Spleen (tissue), 11 donors: ENCODE measurements at regions not wholly inside any gene's neighbourhood (a gene's known extent, or its start where the extent isn't known, plus 50 kb on each side); places are given as distances from the start of the nearest gene placed in this dataset.

ENCODE experiments used
- DNase-seq: peaks from one replicate; pipeline ENCODE4 v3.0.0-alpha.2; 2020
- H3K27ac ChIP-seq, 8 donors: fragments of 200-600 bp; sonication (generic) in 7 of 8; 1 replicate in 4 of 8; 2 replicates in 4 of 8; pipeline versions ENCODE4 v1.5.0 to v1.8.0; 2016 to 2021; ENCODE audit warnings: inconsistent platforms in 4 of 8, mild to moderate bottlenecking in 4 of 8, moderate library complexity in 1 of 8
- H3K27me3 ChIP-seq, 7 donors: fragments of 200-600 bp; sonication (generic) in 6 of 7; replicated peaks in 1 of 7; 1 replicate in 4 of 7; 2 replicates in 3 of 7; pipeline versions ENCODE4 v1.5.0 to v1.8.0; 2016 to 2021; ENCODE audit warnings: inconsistent platforms in 3 of 7, mild to moderate bottlenecking in 1 of 7
- H3K36me3 ChIP-seq, 6 donors: fragments of 200-600 bp; sonication (generic) in 5 of 6; 1 replicate in 4 of 6; 2 replicates in 2 of 6; pipeline versions ENCODE4 v1.5.0 to v1.8.0; 2016 to 2021; ENCODE audit warnings: inconsistent platforms in 2 of 6
- H3K4me1 ChIP-seq, 6 donors: fragments of 200-600 bp; sonication (generic) in 5 of 6; 1 replicate in 3 of 6; 2 replicates in 3 of 6; pipeline versions ENCODE4 v1.5.0 to v1.8.0; 2016 to 2021; ENCODE audit warnings: inconsistent platforms in 3 of 6
- H3K4me3 ChIP-seq, 8 donors: fragments of 200-600 bp; sonication (generic) in 7 of 8; 1 replicate in 4 of 8; 2 replicates in 4 of 8; pipeline versions ENCODE4 v1.5.0 to v1.8.0; 2016 to 2021; ENCODE audit warnings: inconsistent platforms in 4 of 8, mild to moderate bottlenecking in 4 of 8, moderate library complexity in 2 of 8
- H3K9me3 ChIP-seq, 8 donors: fragments of 200-600 bp; sonication (generic) in 7 of 8; 1 replicate in 4 of 8; 2 replicates in 4 of 8; pipeline versions ENCODE4 v1.5.0 to v1.8.0; 2016 to 2021; ENCODE audit warnings: inconsistent platforms in 4 of 8
- POLR2A ChIP-seq, 3 donors: fragments of 450-650 bp; IDR thresholded peaks; one replicate each; pipeline ENCODE4 v1.5.1; 2017; ENCODE audit warnings: antibody characterized with exemption in 3 of 3, mild to moderate bottlenecking in 1 of 3
- POLR2AphosphoS5 ChIP-seq, 3 donors: sonication (generic); formaldehyde crosslinking; IDR thresholded peaks; one replicate each; pipeline ENCODE4 v1.5.1; 2017; ENCODE audit warnings: antibody characterized with exemption in 3 of 3
- WGBS, 5 donors: extraction: QIAGEN DNeasy Blood & Tissue Kit in 3 of 5; methylation state at CpG; one replicate each; pipeline versions ENCODE4 v1.1.5 to v1.1.7; 2013 to 2018; 5-methylcytosine and 5-hydroxymethylcytosine counted together
- intact Hi-C: fragments of 100-400 bp; cut with DNase I; formaldehyde crosslinking; loops from one replicate; pipeline ENCODE4 v1.15.0; 2023; ENCODE audit warnings: low total_unique reads
- TF ChIP-seq, protein P1 (sequence below), 11 experiments: fragments of 200-600 bp in 7 of 11; fragments of 450-650 bp in 4 of 11; sonication (generic) in 4 of 11; IDR thresholded peaks in 8 of 11; conservative IDR thresholded peaks in 3 of 11; 1 replicate in 7 of 11; 2 replicates in 4 of 11; pipeline versions ENCODE4 v1.4.0 to v1.8.0; 2016 to 2021; ENCODE audit warnings: antibody characterized with exemption in 11 of 11, inconsistent platforms in 4 of 11, mild to moderate bottlenecking in 1 of 11
- donor health status: healthy with polysubstance abuse.
- donor health status: DM: no; HTN: no; CAD: no; lungs with moderate emphysema.
- donor health status: DM: no; HTN: no; CAD: no.
- donor health status: Bipolar disorder and iron deficiency.
- donor health status: healthy.
- donor health status: DM: no; HTN: no; CAD: no.
- donor health status: DM: yes; HTN: yes; CAD: no.

DNA sequence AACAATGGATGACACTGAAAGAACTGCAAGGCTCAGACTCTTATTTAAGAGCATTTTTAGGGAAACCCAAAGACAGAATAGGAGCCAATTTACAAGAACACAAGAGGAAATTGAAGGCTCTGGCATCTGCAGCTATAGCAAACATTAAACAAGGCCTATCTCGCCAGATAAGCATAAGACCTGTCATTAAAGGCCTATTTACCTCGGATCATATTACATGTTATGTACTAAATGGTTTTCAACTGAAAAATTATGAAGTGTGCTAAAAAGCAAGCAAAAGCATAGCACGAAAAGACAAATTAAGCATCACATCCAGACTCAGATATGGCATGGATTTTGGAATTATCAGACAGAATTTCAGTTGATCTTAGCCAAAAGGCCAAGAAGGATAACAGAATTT is 617.1 kb downstream of the SQOR start:
- Histone ChIP-seq H3K27me3 (no peaks in the 10 kb centered on the region), H3K36me3 (no peaks in the 10 kb centered on the region), H3K27ac (no peak overlapping the region), H3K4me1 (no peaks in the 10 kb centered on the region), H3K4me3 (no peak overlapping the region), H3K9me3 (no peaks in the 10 kb centered on the region)
- DNase-seq: no peak
- TF ChIP-seq, protein P1, sequence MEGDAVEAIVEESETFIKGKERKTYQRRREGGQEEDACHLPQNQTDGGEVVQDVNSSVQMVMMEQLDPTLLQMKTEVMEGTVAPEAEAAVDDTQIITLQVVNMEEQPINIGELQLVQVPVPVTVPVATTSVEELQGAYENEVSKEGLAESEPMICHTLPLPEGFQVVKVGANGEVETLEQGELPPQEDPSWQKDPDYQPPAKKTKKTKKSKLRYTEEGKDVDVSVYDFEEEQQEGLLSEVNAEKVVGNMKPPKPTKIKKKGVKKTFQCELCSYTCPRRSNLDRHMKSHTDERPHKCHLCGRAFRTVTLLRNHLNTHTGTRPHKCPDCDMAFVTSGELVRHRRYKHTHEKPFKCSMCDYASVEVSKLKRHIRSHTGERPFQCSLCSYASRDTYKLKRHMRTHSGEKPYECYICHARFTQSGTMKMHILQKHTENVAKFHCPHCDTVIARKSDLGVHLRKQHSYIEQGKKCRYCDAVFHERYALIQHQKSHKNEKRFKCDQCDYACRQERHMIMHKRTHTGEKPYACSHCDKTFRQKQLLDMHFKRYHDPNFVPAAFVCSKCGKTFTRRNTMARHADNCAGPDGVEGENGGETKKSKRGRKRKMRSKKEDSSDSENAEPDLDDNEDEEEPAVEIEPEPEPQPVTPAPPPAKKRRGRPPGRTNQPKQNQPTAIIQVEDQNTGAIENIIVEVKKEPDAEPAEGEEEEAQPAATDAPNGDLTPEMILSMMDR (IDR thresholded peaks at IDR 0.05 in 8 of 11, conservative IDR thresholded peaks at IDR 0.05 in 3 of 11): no peak
- TF ChIP-seq POLR2A (IDR thresholded peaks at IDR 0.05): no peak
- TF ChIP-seq POLR2AphosphoS5 (IDR thresholded peaks at IDR 0.05): no peak
- intact Hi-C loops: no loop called here
- 67 to 87% (median 75%) methylated on average over 3 of the region's 3 CpGs for WGBS, 5 donors

DNA sequence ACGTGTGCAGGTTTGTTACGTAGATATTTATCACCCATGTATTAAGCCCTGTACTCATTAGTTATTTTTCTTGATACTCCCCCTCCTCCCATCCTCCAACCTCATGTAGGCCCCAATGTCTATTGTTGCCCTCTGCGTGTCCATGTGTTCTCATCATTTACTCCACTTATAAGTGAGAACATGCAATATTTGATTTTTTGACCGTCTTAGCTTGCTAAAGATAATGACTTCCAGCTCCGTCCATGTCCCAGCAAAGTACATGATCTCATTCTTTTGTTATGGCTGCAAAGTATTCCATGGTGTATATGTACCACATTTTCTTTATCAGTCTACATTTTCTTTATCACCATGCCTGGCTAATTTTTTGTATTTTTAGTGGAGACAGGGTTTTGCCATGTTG is 623.2 kb downstream of the SQOR start:
- TF ChIP-seq, protein P1 (IDR thresholded peaks at IDR 0.05 in 8 of 11, conservative IDR thresholded peaks at IDR 0.05 in 3 of 11): no peak
- TF ChIP-seq POLR2AphosphoS5 (IDR thresholded peaks at IDR 0.05): no peak
- no peak for TF ChIP-seq POLR2A (IDR thresholded peaks at IDR 0.05)
- Histone ChIP-seq H3K36me3 (no peaks in the 10 kb centered on the region), H3K9me3 (peaks cover 0 to 31% (median 4%) of the 10 kb centered on the region in 8 donors), H3K4me3 (no peak overlapping the region), H3K4me1 (no peaks in the 10 kb centered on the region), H3K27me3 (no peaks in the 10 kb centered on the region), H3K27ac (no peak overlapping the region)
- intact Hi-C loops: no loop called here
- DNase-seq: no peak
- 79 to 89% (median 85%) methylated on average over 5 of the region's 5 CpGs for WGBS, 5 donors

DNA sequence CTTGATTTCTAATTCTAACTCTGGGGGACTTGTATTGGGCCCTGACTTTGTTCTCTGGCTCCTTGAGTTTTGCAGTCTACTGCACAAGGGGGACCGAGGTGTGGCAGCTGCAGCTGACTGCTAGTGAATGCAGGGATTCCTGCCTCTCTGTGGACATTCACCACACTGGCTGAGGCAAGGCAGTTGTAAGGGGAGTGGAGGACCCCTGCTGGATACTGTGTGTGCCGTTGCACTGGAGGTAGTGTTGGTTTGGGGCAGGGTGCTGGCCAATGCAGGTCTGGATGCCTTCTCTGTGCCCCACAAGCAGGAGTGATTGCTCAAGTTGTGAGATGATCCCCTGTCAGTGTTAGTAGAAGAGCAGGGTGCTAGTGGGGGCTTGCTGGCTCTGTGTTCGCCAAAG is 626.1 kb downstream of the SQOR start:
- no peaks in the 10 kb centered on the region for H3K27me3 ChIP-seq
- H3K4me3 ChIP-seq: no peak overlapping the region
- no peaks in the 10 kb centered on the region for H3K36me3 ChIP-seq
- TF ChIP-seq POLR2AphosphoS5 (IDR thresholded peaks at IDR 0.05): no peak
- TF ChIP-seq POLR2A (IDR thresholded peaks at IDR 0.05): no peak
- TF ChIP-seq, protein P1 (IDR thresholded peaks at IDR 0.05 in 8 of 11, conservative IDR thresholded peaks at IDR 0.05 in 3 of 11): no peak
- no peak for DNase-seq
- no peak overlapping the region for H3K27ac ChIP-seq
- no peaks in the 10 kb centered on the region for H3K4me1 ChIP-seq
- 72 to 87% (median 78%) methylated on average over 2 to 3 of the region's 3 CpGs for WGBS, 5 donors
- H3K9me3 ChIP-seq: peaks cover 0 to 31% (median 4%) of the 10 kb centered on the region in 8 donors
- intact Hi-C loops: no loop called here

DNA sequence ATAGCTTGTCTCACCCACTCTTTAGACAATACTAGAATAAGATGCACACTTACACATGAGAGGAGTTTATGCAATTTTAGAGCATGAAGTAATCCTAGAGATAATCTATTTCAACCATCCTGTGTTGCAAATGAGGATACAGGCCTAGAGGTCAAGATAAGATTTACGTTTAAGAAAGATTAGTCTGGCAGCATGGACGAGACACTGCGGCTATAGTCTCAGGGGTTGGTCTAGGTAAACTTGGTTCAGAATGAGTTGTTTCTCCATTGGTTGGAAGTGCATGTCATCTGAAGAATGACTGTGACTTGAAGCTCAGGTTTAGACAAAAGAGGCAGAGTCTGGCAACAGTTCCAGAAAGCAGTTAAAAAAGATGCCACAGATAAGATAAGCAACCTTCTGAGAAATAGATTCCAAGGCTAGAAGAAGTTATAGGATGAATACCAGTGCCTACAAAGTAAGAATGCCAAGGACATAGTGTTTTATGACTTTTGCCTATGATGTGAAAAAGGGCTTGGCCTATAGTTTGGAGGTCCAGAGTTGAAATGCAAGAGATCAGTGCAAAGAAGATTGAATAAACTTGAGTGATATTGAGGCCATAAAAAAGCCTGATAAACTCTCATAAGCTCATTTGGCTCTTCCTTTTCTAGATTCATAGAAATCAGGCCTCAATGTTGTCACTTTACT is 631.0 kb downstream of the SQOR start:
- TF ChIP-seq POLR2AphosphoS5 (IDR thresholded peaks at IDR 0.05) (no peak), POLR2A (IDR thresholded peaks at IDR 0.05) (no peak)
- TF ChIP-seq, protein P1 (IDR thresholded peaks at IDR 0.05 in 8 of 11, conservative IDR thresholded peaks at IDR 0.05 in 3 of 11): no peak
- H3K4me1 ChIP-seq: no peaks in the 10 kb centered on the region
- 60 to 81% (median 72%) methylated on average over 3 of the region's 3 CpGs for WGBS, 5 donors

More for the DNA sequence above, 631.0 kb downstream of the SQOR start:
- H3K27ac ChIP-seq: no peak overlapping the region
- intact Hi-C loops: no loop called here
- no peak for DNase-seq
- no peaks in the 10 kb centered on the region for H3K36me3 ChIP-seq
- H3K27me3 ChIP-seq: no peaks in the 10 kb centered on the region
- H3K4me3 ChIP-seq: no peak overlapping the region
- peaks cover 0 to 23% (median 2%) of the 10 kb centered on the region in 8 donors for H3K9me3 ChIP-seq
